ENCODE measurements at regions not wholly inside any gene's neighbourhood (a gene's known extent, or its start where the extent isn't known, plus 50 kb on each side); places are given as distances from the start of the nearest gene placed in this dataset.

- Histone ChIP-seq H3K36me3 (ENCODE audit: control insufficient read depth in 4 of 4, insufficient read depth in 3 of 4, low read depth in 1 of 4, low read length in 3 of 4) (no peaks in the 10 kb centered on the region), H3K9ac (ENCODE audit: low read depth in 1 of 2, low read length in 2 of 2) (no peak overlapping the region), H3K9me3 (ENCODE audit: control insufficient read depth in 4 of 4, low read length in 3 of 4) (no peaks in the 10 kb centered on the region), H3K27ac (ENCODE audit: low read depth in 1 of 2, low read length in 2 of 2) (no peak overlapping the region), H3K4me3 (ENCODE audit: low read depth in 1 of 3, low read length in 3 of 3) (no peak overlapping the region), H3K4me1 (ENCODE audit: control insufficient read depth in 4 of 4, insufficient read depth in 4 of 4, low read length in 3 of 4) (no peaks in the 10 kb centered on the region), H3K27me3 (ENCODE audit: control insufficient read depth in 4 of 4, insufficient read depth in 4 of 4, low read length in 3 of 4) (no peaks in the 10 kb centered on the region)
- WGBS, result 71% methylated on average over 4 of the region's 4 CpGs
- DNase-seq (ENCODE audit: low spot score), result no peak
- no peak for TF ChIP-seq TAF1 (conservative IDR thresholded peaks at IDR 0.05)
- no peak for TF ChIP-seq CTCF (IDR thresholded peaks at IDR 0.05; ENCODE audit: low read depth, low read length, missing input control)
- TF ChIP-seq ZBTB33 (IDR thresholded peaks at IDR 0.05), result no peak
- no peak for TF ChIP-seq FOXA1 (IDR thresholded peaks at IDR 0.05)
- TF ChIP-seq EGR1 (IDR thresholded peaks at IDR 0.05; ENCODE audit: low read depth in 2 of 2), result no peak
Measured at GRCh38 chr3:191070762-191071403, 128.2 kb upstream of the OSTN start.

GRCh38 chr3:191070201-191070600, 128.8 kb upstream of the OSTN start:
- H3K9ac ChIP-seq (ENCODE audit: low read depth in 1 of 2, low read length in 2 of 2), result no peak overlapping the region
- no peak overlapping the region for H3K27ac ChIP-seq (ENCODE audit: low read depth in 1 of 2, low read length in 2 of 2)
- H3K4me1 ChIP-seq (ENCODE audit: control insufficient read depth in 4 of 4, insufficient read depth in 4 of 4, low read length in 3 of 4), result no peaks in the 10 kb centered on the region
- H3K9me3 ChIP-seq (ENCODE audit: control insufficient read depth in 4 of 4, low read length in 3 of 4), result no peaks in the 10 kb centered on the region
- H3K27me3 ChIP-seq (ENCODE audit: control insufficient read depth in 4 of 4, insufficient read depth in 4 of 4, low read length in 3 of 4), result no peaks in the 10 kb centered on the region
- no peaks in the 10 kb centered on the region for H3K36me3 ChIP-seq (ENCODE audit: control insufficient read depth in 4 of 4, insufficient read depth in 3 of 4, low read depth in 1 of 4, low read length in 3 of 4)
- no peak for DNase-seq (ENCODE audit: low spot score)
- H3K4me3 ChIP-seq (ENCODE audit: low read depth in 1 of 3, low read length in 3 of 3), result no peak overlapping the region
- TF ChIP-seq TAF1 (conservative IDR thresholded peaks at IDR 0.05), result no peak
- no peak for TF ChIP-seq RXRA (IDR thresholded peaks at IDR 0.05)
- TF ChIP-seq YY1 (IDR thresholded peaks at IDR 0.05), result no peak
- no peak for TF ChIP-seq FOXA2 (IDR thresholded peaks at IDR 0.05)
- no peak for TF ChIP-seq CTCF (IDR thresholded peaks at IDR 0.05; ENCODE audit: low read depth, low read length, missing input control)
- TF ChIP-seq REST (IDR thresholded peaks at IDR 0.05), result no peak
- TF ChIP-seq ZBTB33 (IDR thresholded peaks at IDR 0.05), result no peak
- no peak for TF ChIP-seq GABPA (IDR thresholded peaks at IDR 0.05 in 1 of 2, conservative IDR thresholded peaks at IDR 0.05 in 1 of 2)
- no peak for TF ChIP-seq SP1 (IDR thresholded peaks at IDR 0.05)
- no peak for TF ChIP-seq JUND (IDR thresholded peaks at IDR 0.05)
- no peak for TF ChIP-seq RAD21 (IDR thresholded peaks at IDR 0.05)
- no peak for TF ChIP-seq NR2F2 (IDR thresholded peaks at IDR 0.05)
- 68% methylated on average over 2 of the region's 2 CpGs for WGBS
